ENCODE measurements at regions not wholly inside any gene's neighbourhood (a gene's known extent, or its start where the extent isn't known, plus 50 kb on each side); places are given as distances from the start of the nearest gene placed in this dataset.
"Not testable (repeated sequence)": the region's sequence is repeated elsewhere in the genome, so short reads cannot be mapped to it uniquely, and the experiment has no call there.

DNA sequence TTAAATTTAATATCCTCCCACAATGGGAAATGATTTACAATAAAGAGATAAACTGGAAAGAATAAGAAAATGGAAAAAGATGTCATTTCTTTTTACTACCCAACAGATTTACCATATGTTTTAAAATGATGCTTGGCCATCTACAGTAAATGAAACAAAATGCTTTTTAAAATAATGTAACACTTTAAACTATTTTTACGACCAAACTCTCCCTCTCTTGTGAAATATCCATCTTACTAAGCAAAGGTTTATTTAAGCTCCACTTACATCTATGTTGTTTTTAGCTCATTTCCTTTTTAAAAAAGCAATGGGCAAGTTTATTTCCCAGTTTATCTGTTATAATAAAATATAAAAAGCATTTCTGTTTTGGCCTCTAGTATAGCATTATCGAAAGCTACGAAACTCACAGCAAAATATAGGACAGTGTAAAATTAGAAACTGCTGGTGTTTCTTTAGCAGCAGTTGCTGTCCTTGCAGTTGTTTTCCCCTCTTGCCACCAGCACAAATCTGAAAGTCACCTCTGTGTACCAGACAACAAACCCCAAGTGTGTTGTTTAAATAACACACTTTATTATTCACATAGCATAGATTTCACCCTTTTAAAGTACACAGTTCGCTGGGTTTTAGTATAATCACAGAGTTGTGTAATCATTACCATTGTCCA lies 195.1 kb downstream of the CDRT15L2 start:
- Histone ChIP-seq H3K27me3 (ENCODE audit: control insufficient read depth, insufficient read depth, low read length) (no peaks in the 10 kb centered on the region), H3K27ac (ENCODE audit: low read depth, low read length) (no peak overlapping the region), H3K36me3 (ENCODE audit: control insufficient read depth, insufficient read depth, low read length) (no peaks in the 10 kb centered on the region), H3K9me3 (ENCODE audit: control insufficient read depth, insufficient read depth, low read depth, low read length) (no peaks in the 10 kb centered on the region), H3K4me3 (ENCODE audit: low read depth, low read length) (no peak overlapping the region), H3K9ac (ENCODE audit: low read length) (no peak overlapping the region), H3K4me1 (ENCODE audit: control insufficient read depth, insufficient read depth, low read length) (no peaks in the 10 kb centered on the region)

DNA sequence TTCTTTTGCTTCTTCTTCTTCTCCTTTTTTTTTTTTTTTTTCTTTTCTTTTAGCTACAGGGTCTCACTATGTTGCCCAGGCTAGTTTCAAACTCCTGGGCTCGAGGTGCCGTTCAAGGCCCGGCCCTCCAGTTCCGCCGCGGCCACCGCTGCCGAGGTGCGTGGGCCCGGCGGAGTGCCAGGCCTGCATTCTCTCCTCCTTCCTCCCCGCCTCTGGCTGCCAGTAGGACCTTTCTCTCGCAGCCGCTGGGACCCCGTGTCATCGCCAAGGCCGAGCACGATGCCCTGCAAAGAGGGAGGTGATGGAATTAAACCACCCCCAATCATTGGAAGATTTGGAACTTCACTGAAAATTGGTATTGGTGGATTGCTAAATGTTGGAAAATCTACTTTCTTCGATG lies 195.8 kb downstream of the CDRT15L2 start:
- Histone ChIP-seq H3K27me3 (ENCODE audit: control insufficient read depth, insufficient read depth, low read length) (no peaks in the 10 kb centered on the region), H3K4me1 (ENCODE audit: control insufficient read depth, insufficient read depth, low read length) (no peaks in the 10 kb centered on the region), H3K4me3 (ENCODE audit: low read depth, low read length) (no peak overlapping the region), H3K36me3 (ENCODE audit: control insufficient read depth, insufficient read depth, low read length) (no peaks in the 10 kb centered on the region), H3K27ac (ENCODE audit: low read depth, low read length) (no peak overlapping the region), H3K9ac (ENCODE audit: low read length) (no peak overlapping the region), H3K9me3 (ENCODE audit: control insufficient read depth, insufficient read depth, low read depth, low read length) (no peaks in the 10 kb centered on the region)

- H3K4me1 ChIP-seq (ENCODE audit: control insufficient read depth, insufficient read depth, low read length) = no peaks in the 10 kb centered on the region
- H3K9me3 ChIP-seq (ENCODE audit: control insufficient read depth, insufficient read depth, low read depth, low read length) = no peaks in the 10 kb centered on the region
- H3K9ac ChIP-seq (ENCODE audit: low read length) = no peak overlapping the region
- H3K27me3 ChIP-seq (ENCODE audit: control insufficient read depth, insufficient read depth, low read length) = no peaks in the 10 kb centered on the region
- H3K4me3 ChIP-seq (ENCODE audit: low read depth, low read length) = no peak overlapping the region
- H3K36me3 ChIP-seq (ENCODE audit: control insufficient read depth, insufficient read depth, low read length) = no peaks in the 10 kb centered on the region
- H3K27ac ChIP-seq (ENCODE audit: low read depth, low read length) = no peak overlapping the region
These were observed 200.0 kb downstream of the CDRT15L2 start for GRCh38 chr17:20779521-20779920.

DNA sequence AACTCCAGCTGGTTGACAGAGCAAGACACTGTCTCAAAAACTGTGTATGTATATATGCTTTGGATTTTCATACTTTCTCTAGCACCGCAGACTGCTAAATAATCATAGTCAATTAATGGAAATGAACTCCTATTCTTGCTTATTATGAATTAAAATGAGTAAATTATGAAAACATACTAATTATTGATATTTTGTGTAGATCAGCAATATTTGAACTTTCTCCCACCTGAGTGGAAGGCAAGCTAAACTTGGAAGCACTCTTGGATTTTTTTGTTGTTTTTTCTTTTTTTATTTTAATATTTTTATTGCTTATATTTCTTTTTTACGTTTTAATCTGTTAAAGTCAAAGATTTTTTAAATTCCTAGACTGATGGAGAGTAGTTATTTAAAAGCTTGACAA lies 201.7 kb downstream of the CDRT15L2 start:
- H3K36me3 ChIP-seq (ENCODE audit: control insufficient read depth, insufficient read depth, low read length) = no peaks in the 10 kb centered on the region
- no peak overlapping the region for H3K4me3 ChIP-seq (ENCODE audit: low read depth, low read length)
- H3K9me3 ChIP-seq (ENCODE audit: control insufficient read depth, insufficient read depth, low read depth, low read length) = no peaks in the 10 kb centered on the region

GRCh38 chr17:20781869-20782268 lies 202.3 kb downstream of the CDRT15L2 start:
- H3K4me1 ChIP-seq (ENCODE audit: control insufficient read depth, insufficient read depth, low read length); H3K9ac ChIP-seq (ENCODE audit: low read length); H3K4me3 ChIP-seq (ENCODE audit: low read depth, low read length); H3K27me3 ChIP-seq (ENCODE audit: control insufficient read depth, insufficient read depth, low read length); H3K36me3 ChIP-seq (ENCODE audit: control insufficient read depth, insufficient read depth, low read length); H3K27ac ChIP-seq (ENCODE audit: low read depth, low read length); H3K9me3 ChIP-seq (ENCODE audit: control insufficient read depth, insufficient read depth, low read depth, low read length): not testable (repeated sequence)

More for the DNA sequence above, 201.7 kb downstream of the CDRT15L2 start:
- Histone ChIP-seq H3K9ac (ENCODE audit: low read length) (no peak overlapping the region), H3K4me1 (ENCODE audit: control insufficient read depth, insufficient read depth, low read length) (no peaks in the 10 kb centered on the region), H3K27ac (ENCODE audit: low read depth, low read length) (no peak overlapping the region), H3K27me3 (ENCODE audit: control insufficient read depth, insufficient read depth, low read length) (no peaks in the 10 kb centered on the region)

DNA sequence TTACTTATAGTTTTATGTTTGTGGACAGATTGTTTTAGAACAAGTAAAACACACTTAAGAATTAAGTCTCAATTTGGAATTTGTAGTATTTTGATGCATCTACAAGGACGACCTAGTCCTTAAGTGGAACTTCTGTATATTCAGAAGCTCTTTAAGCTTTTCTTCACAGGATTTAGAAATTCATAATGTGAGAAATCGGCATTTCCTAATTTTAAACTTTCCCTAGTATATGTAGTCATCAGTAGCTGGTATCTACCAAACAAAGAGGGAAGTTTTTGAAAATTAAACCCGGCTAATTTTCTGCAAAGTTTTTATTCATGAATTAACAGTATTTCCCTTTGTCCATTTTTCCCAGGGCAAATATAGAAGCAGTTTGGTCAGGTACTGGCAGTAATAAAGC lies 203.6 kb downstream of the CDRT15L2 start:
- H3K36me3 ChIP-seq (ENCODE audit: control insufficient read depth, insufficient read depth, low read length) = no peaks in the 10 kb centered on the region
- H3K27ac ChIP-seq (ENCODE audit: low read depth, low read length) = no peak overlapping the region
- H3K27me3 ChIP-seq (ENCODE audit: control insufficient read depth, insufficient read depth, low read length) = no peaks in the 10 kb centered on the region
- no peak overlapping the region for H3K9ac ChIP-seq (ENCODE audit: low read length)
- no peak overlapping the region for H3K4me3 ChIP-seq (ENCODE audit: low read depth, low read length)
- no peaks in the 10 kb centered on the region for H3K4me1 ChIP-seq (ENCODE audit: control insufficient read depth, insufficient read depth, low read length)
- no peaks in the 10 kb centered on the region for H3K9me3 ChIP-seq (ENCODE audit: control insufficient read depth, insufficient read depth, low read depth, low read length)

DNA sequence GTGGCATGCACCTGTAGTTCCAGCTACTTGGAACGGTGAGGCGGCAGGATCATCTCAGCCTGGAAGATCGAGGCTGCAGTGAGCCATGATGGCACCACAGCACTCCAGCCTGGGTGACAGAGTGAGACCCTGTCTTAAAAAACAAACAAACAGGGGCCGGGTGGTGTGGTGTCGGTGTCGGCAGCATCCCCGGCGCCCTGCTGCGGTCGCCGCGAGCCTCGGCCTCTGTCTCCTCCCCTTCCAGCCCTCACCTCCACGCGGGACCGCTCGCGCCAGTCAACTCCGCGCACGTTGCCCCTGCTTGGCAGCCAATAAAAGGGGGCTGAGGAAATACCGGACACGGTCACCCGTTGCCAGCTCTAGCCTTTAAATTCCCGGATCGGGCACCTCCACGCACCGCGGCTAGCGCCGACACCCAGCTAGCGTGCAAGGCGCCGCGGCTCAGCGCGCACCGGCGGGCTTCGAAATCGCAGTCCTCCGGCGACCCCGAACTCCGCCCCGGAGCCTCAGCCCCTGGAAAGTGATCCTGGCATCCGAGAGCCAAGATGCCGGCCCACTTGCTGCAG lies 204.7 kb downstream of the CDRT15L2 start:
- Histone ChIP-seq H3K27me3 (ENCODE audit: control insufficient read depth, insufficient read depth, low read length) (no peaks in the 10 kb centered on the region), H3K9ac (ENCODE audit: low read length) (no peak overlapping the region), H3K27ac (ENCODE audit: low read depth, low read length) (no peak overlapping the region), H3K4me1 (ENCODE audit: control insufficient read depth, insufficient read depth, low read length) (no peaks in the 10 kb centered on the region), H3K9me3 (ENCODE audit: control insufficient read depth, insufficient read depth, low read depth, low read length) (no peaks in the 10 kb centered on the region), H3K4me3 (ENCODE audit: low read depth, low read length) (no peak overlapping the region), H3K36me3 (ENCODE audit: control insufficient read depth, insufficient read depth, low read length) (no peaks in the 10 kb centered on the region)

DNA sequence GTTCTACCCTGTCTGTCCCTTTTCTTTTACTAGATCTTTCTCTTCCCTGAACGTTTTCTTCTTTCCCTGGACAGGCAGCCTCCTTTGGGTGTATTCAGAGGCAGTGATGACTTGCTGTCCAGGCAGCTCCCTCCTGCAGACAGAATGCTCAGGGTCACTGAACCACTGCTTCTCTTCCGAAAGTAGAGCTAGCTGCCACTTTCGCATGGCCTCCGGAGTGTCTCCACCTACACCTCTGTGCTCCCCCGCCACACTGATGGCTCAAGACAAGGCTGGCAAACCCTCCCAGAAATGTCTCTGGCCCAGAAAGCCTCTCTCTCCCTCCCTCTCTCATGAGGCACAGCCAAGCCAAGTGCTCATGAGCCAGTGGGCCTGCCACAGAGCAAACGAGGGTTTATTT lies 207.8 kb downstream of the CDRT15L2 start:
- Histone ChIP-seq H3K27ac (ENCODE audit: low read depth, low read length) (no peak overlapping the region), H3K9ac (ENCODE audit: low read length) (no peak overlapping the region), H3K27me3 (ENCODE audit: control insufficient read depth, insufficient read depth, low read length) (no peaks in the 10 kb centered on the region), H3K36me3 (ENCODE audit: control insufficient read depth, insufficient read depth, low read length) (no peaks in the 10 kb centered on the region), H3K4me1 (ENCODE audit: control insufficient read depth, insufficient read depth, low read length) (no peaks in the 10 kb centered on the region), H3K4me3 (ENCODE audit: low read depth, low read length) (no peak overlapping the region), H3K9me3 (ENCODE audit: control insufficient read depth, insufficient read depth, low read depth, low read length) (no peaks in the 10 kb centered on the region)

DNA sequence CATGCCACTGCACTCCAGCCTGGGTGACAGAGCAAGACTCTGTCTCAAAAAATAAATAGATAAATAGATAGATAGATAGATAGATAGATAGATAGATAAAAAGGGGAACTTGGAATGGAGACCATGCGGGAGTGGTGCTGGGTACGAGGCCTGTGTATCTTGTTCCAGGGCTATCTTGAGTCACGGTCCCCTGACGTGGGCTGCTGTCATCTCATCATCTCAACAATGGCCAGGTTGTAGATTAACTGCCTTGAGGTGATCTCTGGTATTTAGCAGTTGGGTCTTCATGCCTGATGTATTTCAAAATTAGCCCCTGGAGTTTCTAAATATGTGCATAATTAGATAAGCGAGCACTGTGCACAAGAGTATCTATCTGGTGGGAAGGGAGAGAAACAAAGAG lies 212.1 kb downstream of the CDRT15L2 start:
- Histone ChIP-seq H3K36me3 (ENCODE audit: control insufficient read depth, insufficient read depth, low read length) (no peaks in the 10 kb centered on the region), H3K27me3 (ENCODE audit: control insufficient read depth, insufficient read depth, low read length) (no peaks in the 10 kb centered on the region), H3K9ac (ENCODE audit: low read length) (no peak overlapping the region), H3K4me1 (ENCODE audit: control insufficient read depth, insufficient read depth, low read length) (no peaks in the 10 kb centered on the region), H3K27ac (ENCODE audit: low read depth, low read length) (no peak overlapping the region), H3K4me3 (ENCODE audit: low read depth, low read length) (no peak overlapping the region), H3K9me3 (ENCODE audit: control insufficient read depth, insufficient read depth, low read depth, low read length) (no peaks in the 10 kb centered on the region)

DNA sequence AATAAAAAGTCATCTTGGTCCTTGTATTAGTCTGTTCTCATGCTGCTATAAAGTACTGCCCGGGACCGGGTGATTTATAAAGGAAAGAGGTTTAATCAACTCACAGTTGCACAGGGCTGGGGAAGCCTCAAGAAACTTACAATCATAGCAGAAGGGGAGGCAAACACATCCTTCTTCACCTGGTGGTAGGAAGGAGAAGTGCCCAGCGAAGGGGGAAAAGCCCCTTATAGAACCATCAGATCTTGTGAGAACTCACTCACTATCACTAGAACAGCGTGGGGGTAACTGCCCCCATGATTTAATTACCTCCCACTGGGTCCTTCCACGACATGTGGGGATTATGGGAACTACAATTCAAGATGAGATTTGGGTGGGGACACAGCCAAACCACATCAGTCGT lies 215.0 kb downstream of the CDRT15L2 start:
- not testable (repeated sequence) for H3K27me3 ChIP-seq (ENCODE audit: control insufficient read depth, insufficient read depth, low read length); H3K9me3 ChIP-seq (ENCODE audit: control insufficient read depth, insufficient read depth, low read depth, low read length); H3K9ac ChIP-seq (ENCODE audit: low read length)

DNA sequence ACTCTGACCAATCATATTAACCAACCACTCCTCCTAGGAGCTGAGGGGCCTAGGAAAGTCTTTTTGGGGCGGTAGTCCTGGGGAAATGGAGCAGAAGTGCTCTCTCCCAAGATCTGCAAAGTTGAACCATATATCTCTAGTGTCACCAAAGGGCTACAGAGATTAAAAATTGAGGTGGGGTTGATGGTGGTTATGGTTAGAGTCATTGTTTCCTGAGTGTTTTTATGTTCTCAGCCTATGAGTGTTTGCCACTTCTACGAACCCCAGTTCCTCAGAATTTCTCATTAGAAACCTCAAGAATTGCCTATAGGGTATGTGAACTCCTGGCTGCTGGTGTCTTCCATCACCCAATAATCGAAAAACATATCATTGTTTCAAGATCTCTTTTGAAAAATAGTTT lies 217.8 kb downstream of the CDRT15L2 start:
- H3K9me3 ChIP-seq (ENCODE audit: control insufficient read depth, insufficient read depth, low read depth, low read length) = no peaks in the 10 kb centered on the region
- H3K4me1 ChIP-seq (ENCODE audit: control insufficient read depth, insufficient read depth, low read length) = no peaks in the 10 kb centered on the region
- no peaks in the 10 kb centered on the region for H3K36me3 ChIP-seq (ENCODE audit: control insufficient read depth, insufficient read depth, low read length)
- H3K9ac ChIP-seq (ENCODE audit: low read length) = no peak overlapping the region
- no peak overlapping the region for H3K4me3 ChIP-seq (ENCODE audit: low read depth, low read length)
- no peaks in the 10 kb centered on the region for H3K27me3 ChIP-seq (ENCODE audit: control insufficient read depth, insufficient read depth, low read length)
- H3K27ac ChIP-seq (ENCODE audit: low read depth, low read length) = no peak overlapping the region

More for the DNA sequence above, 215.0 kb downstream of the CDRT15L2 start:
- not testable (repeated sequence) for H3K36me3 ChIP-seq (ENCODE audit: control insufficient read depth, insufficient read depth, low read length); H3K4me1 ChIP-seq (ENCODE audit: control insufficient read depth, insufficient read depth, low read length); H3K4me3 ChIP-seq (ENCODE audit: low read depth, low read length); H3K27ac ChIP-seq (ENCODE audit: low read depth, low read length)

Measured in HUES6 (cell line).